ENCODE measurements at regions not wholly inside any gene's neighbourhood (a gene's known extent, or its start where the extent isn't known, plus 50 kb on each side); places are given as distances from the start of the nearest gene placed in this dataset.

DNA sequence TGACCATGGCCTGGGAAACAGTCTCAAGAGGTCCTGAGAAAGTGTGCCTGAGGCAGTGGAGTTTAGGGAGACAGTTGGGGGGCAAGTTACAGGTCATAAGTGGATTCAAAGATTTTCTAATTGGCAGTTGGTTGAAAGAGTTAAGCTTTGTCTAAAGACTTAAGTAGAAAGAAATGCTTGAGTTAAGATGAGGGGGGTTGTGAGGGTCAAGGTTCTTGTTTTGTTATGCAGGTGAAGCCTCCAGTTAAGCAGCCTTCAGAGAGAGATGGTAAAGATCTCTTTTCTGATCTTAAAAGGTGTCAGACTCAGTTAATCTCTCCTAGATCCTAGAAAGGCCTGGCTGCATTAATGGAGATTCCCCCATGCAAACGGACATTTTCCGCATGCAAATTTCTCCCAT, 356.3 kb upstream of the C2CD4B start:
- Histone ChIP-seq H2AFZ (ENCODE audit: low read length) (no peak overlapping the region), H2BK5ac (ENCODE audit: low read length) (no peak overlapping the region), H3K9ac (ENCODE audit: low read depth, low read length, poor library complexity) (no peak overlapping the region), H3K23ac (ENCODE audit: low read depth, low read length, poor library complexity) (no peak overlapping the region), H3K27me3 (ENCODE audit: control insufficient read depth in 3 of 3, insufficient read depth in 3 of 3, low read depth in 1 of 3, low read length in 3 of 3) (no peaks in the 10 kb centered on the region), H3K4me2 (ENCODE audit: insufficient read depth, low read length, poor library complexity, severe bottlenecking) (no peak overlapping the region), H3K4me1 (ENCODE audit: control insufficient read depth in 2 of 2, insufficient read depth in 1 of 2, low read depth in 1 of 2, low read length in 2 of 2) (peaks cover 7 to 9% of the 10 kb centered on the region in 2 donors), H3K4ac (ENCODE audit: low read length) (no peak overlapping the region), H3K14ac (ENCODE audit: low read length) (no peak overlapping the region), H3K4me3 (ENCODE audit: low read length in 2 of 2) (no peak overlapping the region), H4K8ac (ENCODE audit: low read depth, low read length) (no peak overlapping the region), H2BK15ac (ENCODE audit: low read length) (no peak overlapping the region), H2AK5ac (ENCODE audit: low read depth, low read length) (no peak overlapping the region), H3K27ac (replicated peaks; ENCODE audit: low read length) (no peak overlapping the region), H2BK12ac (ENCODE audit: low read length) (no peak overlapping the region), H3K36me3 (replicated peaks in 1 of 2; ENCODE audit: control insufficient read depth in 2 of 2, insufficient read depth in 2 of 2, low read length in 2 of 2) (no peaks in the 10 kb centered on the region), H2BK120ac (ENCODE audit: low read depth, low read length) (no peak overlapping the region), H3K79me1 (ENCODE audit: low read depth, low read length) (no peaks in the 10 kb centered on the region), H4K91ac (ENCODE audit: low read depth, low read length, poor library complexity) (no peak overlapping the region), H3K9me3 (replicated peaks in 1 of 2; ENCODE audit: control insufficient read depth in 2 of 2, insufficient read depth in 1 of 2, low read depth in 1 of 2, low read length in 2 of 2) (no peaks in the 10 kb centered on the region), H3K18ac (ENCODE audit: low read length) (no peak overlapping the region)
- no peak for DNase-seq (ENCODE audit: low spot score)
- WGBS, 2 donors (ENCODE audit: extremely low coverage in 2 of 2, insufficient read length in 2 of 2, insufficient replicate concordance in 1 of 2): no CpG with 5 or more reads among the region's 2 CpGs

DNA sequence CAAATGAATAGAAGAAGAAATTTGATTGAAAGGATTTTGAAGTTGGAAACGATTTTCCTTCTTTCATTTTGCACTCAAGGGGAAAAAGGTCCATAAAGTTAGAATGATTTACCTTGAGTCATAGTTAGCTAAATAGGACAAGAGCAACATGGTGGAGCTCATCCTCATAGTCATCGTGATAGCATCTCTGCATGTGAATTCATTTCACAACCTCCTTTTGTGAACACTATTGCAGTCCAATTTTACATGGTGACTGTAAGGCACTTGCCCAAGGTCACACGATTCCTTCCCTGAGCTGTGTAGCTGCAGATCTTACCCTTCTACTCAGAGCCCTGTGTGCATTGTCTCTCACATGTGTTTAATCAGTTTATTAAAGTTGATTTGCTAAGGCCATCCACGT, 359.8 kb upstream of the C2CD4B start:
- no CpG with 5 or more reads among the region's 4 CpGs for WGBS, 2 donors (ENCODE audit: extremely low coverage in 2 of 2, insufficient read length in 2 of 2, insufficient replicate concordance in 1 of 2)
- Histone ChIP-seq H3K18ac (ENCODE audit: low read length) (no peak overlapping the region), H2BK15ac (ENCODE audit: low read length) (no peak overlapping the region), H3K4me2 (ENCODE audit: insufficient read depth, low read length, poor library complexity, severe bottlenecking) (no peak overlapping the region), H2BK120ac (ENCODE audit: low read depth, low read length) (no peak overlapping the region), H2AFZ (ENCODE audit: low read length) (no peak overlapping the region), H3K27ac (replicated peaks; ENCODE audit: low read length) (no peak overlapping the region), H3K14ac (ENCODE audit: low read length) (no peak overlapping the region), H3K4me3 (ENCODE audit: low read length in 2 of 2) (no peak overlapping the region), H4K8ac (ENCODE audit: low read depth, low read length) (no peak overlapping the region), H3K4ac (ENCODE audit: low read length) (no peak overlapping the region), H3K23ac (ENCODE audit: low read depth, low read length, poor library complexity) (no peak overlapping the region), H3K9me3 (replicated peaks in 1 of 2; ENCODE audit: control insufficient read depth in 2 of 2, insufficient read depth in 1 of 2, low read depth in 1 of 2, low read length in 2 of 2) (no peaks in the 10 kb centered on the region), H3K9ac (ENCODE audit: low read depth, low read length, poor library complexity) (no peak overlapping the region), H3K36me3 (replicated peaks in 1 of 2; ENCODE audit: control insufficient read depth in 2 of 2, insufficient read depth in 2 of 2, low read length in 2 of 2) (no peaks in the 10 kb centered on the region), H3K79me1 (ENCODE audit: low read depth, low read length) (no peaks in the 10 kb centered on the region), H2BK5ac (ENCODE audit: low read length) (no peak overlapping the region), H3K4me1 (ENCODE audit: control insufficient read depth in 2 of 2, insufficient read depth in 1 of 2, low read depth in 1 of 2, low read length in 2 of 2) (peaks cover 6 to 9% of the 10 kb centered on the region in 2 donors), H3K27me3 (ENCODE audit: control insufficient read depth in 3 of 3, insufficient read depth in 3 of 3, low read depth in 1 of 3, low read length in 3 of 3) (no peaks in the 10 kb centered on the region), H2AK5ac (ENCODE audit: low read depth, low read length) (no peak overlapping the region), H4K91ac (ENCODE audit: low read depth, low read length, poor library complexity) (no peak overlapping the region), H2BK12ac (ENCODE audit: low read length) (no peak overlapping the region)
- no peak for DNase-seq (ENCODE audit: low spot score)

DNA sequence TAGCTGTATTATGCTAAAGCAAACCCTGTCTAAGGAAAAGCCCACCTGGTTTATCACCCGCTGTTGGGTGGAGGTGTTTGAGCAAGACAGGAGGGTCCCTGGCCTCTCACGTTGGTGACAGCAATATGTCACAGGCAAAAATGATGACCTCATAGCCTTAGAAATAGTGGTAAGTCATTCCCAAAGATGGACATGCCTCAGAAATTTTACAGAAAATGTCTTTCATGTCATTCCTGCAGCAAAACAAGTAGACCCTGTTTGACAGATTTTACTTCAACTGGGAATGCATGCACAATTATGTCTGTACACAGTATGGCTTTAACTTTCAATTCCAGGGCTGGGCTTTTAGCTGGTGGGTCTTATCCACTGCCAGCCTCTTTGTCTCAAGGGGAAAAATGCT, 362.3 kb upstream of the C2CD4B start:
- no peak overlapping the region for H4K91ac ChIP-seq (ENCODE audit: low read depth, low read length, poor library complexity)

DNA sequence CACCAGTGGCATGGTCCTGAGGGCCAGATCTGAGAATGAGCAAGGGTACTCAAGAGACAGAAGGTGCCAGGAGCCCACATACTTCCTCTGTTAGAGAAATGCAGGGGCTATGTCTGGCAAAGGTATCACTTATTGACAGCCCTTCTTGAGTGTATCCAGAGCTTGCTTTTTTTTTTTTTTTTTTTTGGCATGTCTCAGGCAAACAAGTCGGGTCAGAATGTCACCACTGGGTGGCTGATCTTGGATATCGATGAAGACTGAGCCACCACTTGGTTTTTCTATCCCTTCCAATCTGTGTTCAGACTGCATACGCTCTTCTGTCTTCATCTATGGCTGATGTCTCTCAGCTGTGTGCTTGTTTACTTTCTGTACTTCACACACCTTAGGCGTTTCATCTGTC, 363.4 kb upstream of the C2CD4B start:
- Histone ChIP-seq H4K8ac (ENCODE audit: low read depth, low read length) (no peak overlapping the region), H2BK120ac (ENCODE audit: low read depth, low read length) (no peak overlapping the region), H3K14ac (ENCODE audit: low read length) (no peak overlapping the region), H3K4ac (ENCODE audit: low read length) (no peak overlapping the region), H3K79me1 (ENCODE audit: low read depth, low read length) (peaks cover 2% of the 10 kb centered on the region), H3K4me1 (ENCODE audit: control insufficient read depth in 2 of 2, insufficient read depth in 1 of 2, low read depth in 1 of 2, low read length in 2 of 2) (no peaks in the 10 kb centered on the region), H2AK5ac (ENCODE audit: low read depth, low read length) (no peak overlapping the region), H3K23ac (ENCODE audit: low read depth, low read length, poor library complexity) (no peak overlapping the region), H2BK5ac (ENCODE audit: low read length) (no peak overlapping the region), H3K18ac (ENCODE audit: low read length) (no peak overlapping the region), H2BK12ac (ENCODE audit: low read length) (no peak overlapping the region), H4K91ac (ENCODE audit: low read depth, low read length, poor library complexity) (no peak overlapping the region), H3K4me2 (ENCODE audit: insufficient read depth, low read length, poor library complexity, severe bottlenecking) (no peak overlapping the region), H3K9ac (ENCODE audit: low read depth, low read length, poor library complexity) (no peak overlapping the region), H2BK15ac (ENCODE audit: low read length) (no peak overlapping the region), H3K9me3 (replicated peaks in 1 of 2; ENCODE audit: control insufficient read depth in 2 of 2, insufficient read depth in 1 of 2, low read depth in 1 of 2, low read length in 2 of 2) (no peaks in the 10 kb centered on the region), H3K36me3 (replicated peaks in 1 of 2; ENCODE audit: control insufficient read depth in 2 of 2, insufficient read depth in 2 of 2, low read length in 2 of 2) (no peaks in the 10 kb centered on the region), H2AFZ (ENCODE audit: low read length) (no peak overlapping the region), H3K27me3 (ENCODE audit: control insufficient read depth in 3 of 3, insufficient read depth in 3 of 3, low read depth in 1 of 3, low read length in 3 of 3) (no peaks in the 10 kb centered on the region), H3K4me3 (ENCODE audit: low read length in 2 of 2) (no peak overlapping the region), H3K27ac (replicated peaks; ENCODE audit: low read length) (no peak overlapping the region)
- no CpG with 5 or more reads among the region's 4 CpGs for WGBS, 2 donors (ENCODE audit: extremely low coverage in 2 of 2, insufficient read length in 2 of 2, insufficient replicate concordance in 1 of 2)
- no peak for DNase-seq (ENCODE audit: low spot score)

More for the DNA sequence above, 362.3 kb upstream of the C2CD4B start:
- no peak overlapping the region for H2BK15ac ChIP-seq (ENCODE audit: low read length)
- H3K4me3 ChIP-seq (ENCODE audit: low read length in 2 of 2): no peak overlapping the region
- no peak overlapping the region for H2AK5ac ChIP-seq (ENCODE audit: low read depth, low read length)
- no peaks in the 10 kb centered on the region for H3K9me3 ChIP-seq (replicated peaks in 1 of 2; ENCODE audit: control insufficient read depth in 2 of 2, insufficient read depth in 1 of 2, low read depth in 1 of 2, low read length in 2 of 2)
- H3K9ac ChIP-seq (ENCODE audit: low read depth, low read length, poor library complexity): no peak overlapping the region
- H3K4me1 ChIP-seq (ENCODE audit: control insufficient read depth in 2 of 2, insufficient read depth in 1 of 2, low read depth in 1 of 2, low read length in 2 of 2): peaks cover 0 to 5% of the 10 kb centered on the region in 2 donors
- no peak overlapping the region for H3K23ac ChIP-seq (ENCODE audit: low read depth, low read length, poor library complexity)
- H3K27ac ChIP-seq (replicated peaks; ENCODE audit: low read length): no peak overlapping the region
- no peak for DNase-seq (ENCODE audit: low spot score)
- no peak overlapping the region for H2AFZ ChIP-seq (ENCODE audit: low read length)
- H2BK120ac ChIP-seq (ENCODE audit: low read depth, low read length): no peak overlapping the region
- no CpG with 5 or more reads among the region's 2 CpGs for WGBS, 2 donors (ENCODE audit: extremely low coverage in 2 of 2, insufficient read length in 2 of 2, insufficient replicate concordance in 1 of 2)
- no peak overlapping the region for H3K4ac ChIP-seq (ENCODE audit: low read length)
- no peaks in the 10 kb centered on the region for H3K36me3 ChIP-seq (replicated peaks in 1 of 2; ENCODE audit: control insufficient read depth in 2 of 2, insufficient read depth in 2 of 2, low read length in 2 of 2)
- H3K18ac ChIP-seq (ENCODE audit: low read length): no peak overlapping the region
- H3K79me1 ChIP-seq (ENCODE audit: low read depth, low read length): peaks cover 2% of the 10 kb centered on the region
- H3K27me3 ChIP-seq (ENCODE audit: control insufficient read depth in 3 of 3, insufficient read depth in 3 of 3, low read depth in 1 of 3, low read length in 3 of 3): no peaks in the 10 kb centered on the region
- H4K8ac ChIP-seq (ENCODE audit: low read depth, low read length): no peak overlapping the region
- no peak overlapping the region for H3K4me2 ChIP-seq (ENCODE audit: insufficient read depth, low read length, poor library complexity, severe bottlenecking)
- no peak overlapping the region for H2BK5ac ChIP-seq (ENCODE audit: low read length)
- no peak overlapping the region for H2BK12ac ChIP-seq (ENCODE audit: low read length)
- H3K14ac ChIP-seq (ENCODE audit: low read length): no peak overlapping the region
